ENCODE measurements at regions not wholly inside any gene's neighbourhood (a gene's known extent, or its start where the extent isn't known, plus 50 kb on each side); places are given as distances from the start of the nearest gene placed in this dataset.
A peak's percentile ranks its signal among the peaks of the same experiment; 100 is the strongest.
"Not testable (repeated sequence)": the region's sequence is repeated elsewhere in the genome, so short reads cannot be mapped to it uniquely, and the experiment has no call there.

- no peak for DNase-seq (ENCODE audit: low read depth in 3 of 3)
Observed at GRCh38 chrX:11836284-11836683, 78.2 kb downstream of the MSL3 start.

- DNase-seq (ENCODE audit: low read depth in 3 of 3), result no peak
Observed at GRCh38 chrX:11837437-11837836, 79.4 kb downstream of the MSL3 start.

GRCh38 chrX:11864171-11864570, 106.1 kb downstream of the MSL3 start:
- DNase-seq (ENCODE audit: low read depth in 3 of 3), result no peak

- DNase-seq (ENCODE audit: low read depth in 3 of 3), result no peak
Observed at GRCh38 chrX:11867610-11868345, 109.7 kb downstream of the MSL3 start.

GRCh38 chrX:11870789-11871188, 112.8 kb downstream of the MSL3 start:
- DNase-seq (ENCODE audit: low read depth in 3 of 3), result no peak

- DNase-seq (ENCODE audit: low read depth in 3 of 3), result no peak
Observed at GRCh38 chrX:11881485-11882170, 123.6 kb downstream of the MSL3 start.

GRCh38 chrX:11886745-11887144, 128.7 kb downstream of the MSL3 start:
- no peak for DNase-seq (ENCODE audit: low read depth in 3 of 3)

GRCh38 chrX:11887175-11887574, 129.1 kb downstream of the MSL3 start:
- no peak for DNase-seq (ENCODE audit: low read depth in 3 of 3)

- DNase-seq (ENCODE audit: low read depth in 3 of 3), result no peak
Observed at GRCh38 chrX:11888421-11888820, 130.4 kb downstream of the MSL3 start.

GRCh38 chrX:11889791-11890190, 131.8 kb downstream of the MSL3 start:
- DNase-seq (ENCODE audit: low read depth in 3 of 3), result no peak

GRCh38 chrX:11890836-11891514, 132.9 kb downstream of the MSL3 start:
- DNase-seq (ENCODE audit: low read depth in 3 of 3), result no peak

GRCh38 chrX:11893933-11894710, 136.1 kb downstream of the MSL3 start:
- DNase-seq (ENCODE audit: low read depth in 3 of 3), result no peak

GRCh38 chrX:11899091-11899490, 141.1 kb downstream of the MSL3 start:
- DNase-seq (ENCODE audit: low read depth in 3 of 3), result no peak

GRCh38 chrX:11905933-11906332, 147.9 kb downstream of the MSL3 start:
- not testable (repeated sequence) for DNase-seq (ENCODE audit: low read depth in 3 of 3)

GRCh38 chrX:11908371-11908770, 150.3 kb downstream of the MSL3 start:
- peak in 1 of 3 donors; percentile 8 for DNase-seq (ENCODE audit: low read depth in 3 of 3)

- DNase-seq (ENCODE audit: low read depth in 3 of 3), result no peak
Observed at GRCh38 chrX:11913001-11913400, 155.0 kb downstream of the MSL3 start.

GRCh38 chrX:11929476-11929875, 171.4 kb downstream of the MSL3 start:
- no peak for DNase-seq (ENCODE audit: low read depth in 3 of 3)

GRCh38 chrX:11932423-11932822, 174.4 kb downstream of the MSL3 start:
- DNase-seq (ENCODE audit: low read depth in 3 of 3), result no peak

GRCh38 chrX:11934089-11934488, 176.1 kb downstream of the MSL3 start:
- no peak for DNase-seq (ENCODE audit: low read depth in 3 of 3)

GRCh38 chrX:11941571-11941970, 183.5 kb downstream of the MSL3 start:
- DNase-seq (ENCODE audit: low read depth in 3 of 3), result no peak

GRCh38 chrX:11944501-11944900, 186.5 kb downstream of the MSL3 start:
- no peak for DNase-seq (ENCODE audit: low read depth in 3 of 3)

- DNase-seq (ENCODE audit: low read depth in 3 of 3), result no peak
Observed at GRCh38 chrX:11949291-11949690, 189.0 kb upstream of the FRMPD4 start.

All from stimulated activated CD4-positive, alpha-beta T cell treated with anti-CD3 and anti-CD28 coated beads, TNF-alpha, amount 100 ng/mL, for 48 hours (primary cell).